Kidney (tissue), 13 donors: ENCODE measurements at regions not wholly inside any gene's neighbourhood (a gene's known extent, or its start where the extent isn't known, plus 50 kb on each side); places are given as distances from the start of the nearest gene placed in this dataset.

Source experiments
- DNase-seq, 5 donors: peaks; one replicate each; pipeline ENCODE4 v3.0.0-alpha.2; 2013 to 2020
- FAIRE-seq: peaks from 2 replicates; lab custom pipeline; 2012; peaks lifted over from hg19 to GRCh38; lab: Jason Lieb, UNC
- H3K27ac ChIP-seq, 2 donors: one replicate each; pipeline ENCODE4 v1.7.0; 2013; ENCODE audit warnings: low read depth in 2 of 2, low read length in 2 of 2, inconsistent platforms in 1 of 2
- H3K27me3 ChIP-seq: one replicate; pipeline ENCODE4 v1.7.1; 2013; ENCODE audit warnings: low read length, inconsistent platforms; ENCODE audit not compliant: control insufficient read depth, insufficient read depth
- H3K36me3 ChIP-seq, 3 donors: one replicate each; pipeline versions ENCODE4 v1.7.0 to v1.7.1; 2013; ENCODE audit warnings: low read length in 3 of 3, control low read depth in 1 of 3, inconsistent platforms in 1 of 3; ENCODE audit not compliant: insufficient read depth in 3 of 3, control insufficient read depth in 2 of 3
- H3K4me1 ChIP-seq, 3 donors: one replicate each; pipeline versions ENCODE4 v1.7.0 to v1.7.1; 2013; ENCODE audit warnings: low read length in 3 of 3, inconsistent platforms in 1 of 3, low read depth in 1 of 3; ENCODE audit not compliant: control insufficient read depth in 2 of 3, insufficient read depth in 2 of 3
- H3K4me3 ChIP-seq, 3 donors: one replicate each; pipeline versions ENCODE4 v1.7.0 to v1.8.1; 2013; ENCODE audit warnings: low read length in 3 of 3, control low read depth in 1 of 3, inconsistent platforms in 1 of 3
- H3K9ac ChIP-seq, 3 donors: one replicate each; pipeline versions ENCODE4 v1.7.0 to v1.7.1; 2013; ENCODE audit warnings: low read length in 3 of 3, control low read depth in 1 of 3, inconsistent platforms in 1 of 3
- H3K9me3 ChIP-seq, 3 donors: one replicate each; pipeline versions ENCODE4 v1.7.0 to v1.7.1; 2013; ENCODE audit warnings: low read length in 3 of 3, control low read depth in 1 of 3, inconsistent platforms in 1 of 3; ENCODE audit not compliant: control insufficient read depth in 2 of 3, insufficient read depth in 1 of 3
- intact Hi-C: fragments of 100-400 bp; cut with DNase I; formaldehyde crosslinking; loops from one replicate; pipeline ENCODE4 v1.11.1; 2022
- TF ChIP-seq, protein P1 (sequence below): IDR thresholded peaks from 3 replicates; pipeline ENCODE4 v1.5.1; 2012; ENCODE audit warnings: mild to moderate bottlenecking, moderate library complexity, borderline replicate concordance; ENCODE audit not compliant: insufficient read depth; ENCODE audit errors: extremely low read depth
- donor health status: control.
- donor health status: control.
- donor health status: control.
- donor health status: control.
- donor health status: control.
- donor health status: DM: yes; HTN: yes; CAD: no.
- donor health status: Normal renal cell carcinoma (clear cell type).

- intact Hi-C loops = no loop called here
- FAIRE-seq (no peak), DNase-seq (peak in 2 of 5 donors; percentile 5 to 26)
- no peak overlapping the region for H3K9ac ChIP-seq
- TF ChIP-seq, protein P1, sequence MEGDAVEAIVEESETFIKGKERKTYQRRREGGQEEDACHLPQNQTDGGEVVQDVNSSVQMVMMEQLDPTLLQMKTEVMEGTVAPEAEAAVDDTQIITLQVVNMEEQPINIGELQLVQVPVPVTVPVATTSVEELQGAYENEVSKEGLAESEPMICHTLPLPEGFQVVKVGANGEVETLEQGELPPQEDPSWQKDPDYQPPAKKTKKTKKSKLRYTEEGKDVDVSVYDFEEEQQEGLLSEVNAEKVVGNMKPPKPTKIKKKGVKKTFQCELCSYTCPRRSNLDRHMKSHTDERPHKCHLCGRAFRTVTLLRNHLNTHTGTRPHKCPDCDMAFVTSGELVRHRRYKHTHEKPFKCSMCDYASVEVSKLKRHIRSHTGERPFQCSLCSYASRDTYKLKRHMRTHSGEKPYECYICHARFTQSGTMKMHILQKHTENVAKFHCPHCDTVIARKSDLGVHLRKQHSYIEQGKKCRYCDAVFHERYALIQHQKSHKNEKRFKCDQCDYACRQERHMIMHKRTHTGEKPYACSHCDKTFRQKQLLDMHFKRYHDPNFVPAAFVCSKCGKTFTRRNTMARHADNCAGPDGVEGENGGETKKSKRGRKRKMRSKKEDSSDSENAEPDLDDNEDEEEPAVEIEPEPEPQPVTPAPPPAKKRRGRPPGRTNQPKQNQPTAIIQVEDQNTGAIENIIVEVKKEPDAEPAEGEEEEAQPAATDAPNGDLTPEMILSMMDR = no peak
- no peak overlapping the region for H3K4me3 ChIP-seq
- H3K27me3 ChIP-seq = no peaks in the 10 kb centered on the region
- peaks cover 0 to 4% (median 0%) of the 10 kb centered on the region in 3 donors for H3K9me3 ChIP-seq
- peaks cover 0 to 2% (median 0%) of the 10 kb centered on the region in 3 donors for H3K36me3 ChIP-seq
- H3K4me1 ChIP-seq = no peaks in the 10 kb centered on the region
- no peak overlapping the region for H3K27ac ChIP-seq
Observed at GRCh38 chr2:239472235-239472775, 71.5 kb upstream of the HDAC4 start.

DNA sequence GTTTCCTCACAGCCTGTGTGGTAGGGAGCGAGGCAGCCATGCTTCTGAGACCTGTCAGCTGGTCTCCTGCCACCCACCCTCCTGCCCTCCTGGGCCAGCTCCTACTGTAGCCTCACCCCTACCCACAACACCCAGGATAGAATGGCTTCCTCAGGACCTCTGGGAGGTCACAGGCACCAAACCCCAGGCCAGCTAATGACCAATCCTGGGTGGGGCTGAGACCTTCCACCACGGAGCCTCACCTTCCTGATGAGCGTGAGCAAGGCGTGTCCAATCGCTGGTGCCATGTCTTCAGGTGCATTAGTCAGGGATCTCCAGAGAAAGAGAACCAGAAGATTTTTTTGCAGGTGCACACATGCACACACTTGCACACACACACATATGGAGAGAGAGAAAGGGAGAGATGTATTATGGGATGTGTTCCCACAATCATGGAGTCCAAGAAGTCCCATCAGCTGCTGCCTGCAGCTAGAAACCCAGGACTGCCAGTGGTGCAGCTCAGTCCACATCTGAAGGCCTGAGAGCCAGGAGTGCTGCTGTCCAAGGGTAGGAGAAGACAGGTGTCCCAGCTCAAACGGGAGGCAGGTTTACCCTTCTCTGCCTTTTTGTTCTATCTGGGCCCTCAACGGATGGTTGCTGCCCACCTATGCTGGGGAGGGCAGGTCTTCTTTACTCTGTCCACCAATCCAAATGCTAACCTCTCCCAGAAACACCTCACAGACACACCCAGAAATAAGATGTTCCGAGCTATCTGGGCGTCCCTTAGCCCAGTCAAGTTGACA lies 70.4 kb upstream of the HDAC4 start:
- Histone ChIP-seq H3K4me1 (no peaks in the 10 kb centered on the region), H3K9ac (no peak overlapping the region), H3K27me3 (no peaks in the 10 kb centered on the region), H3K4me3 (no peak overlapping the region), H3K27ac (no peak overlapping the region), H3K36me3 (peaks cover 0 to 2% (median 0%) of the 10 kb centered on the region in 3 donors), H3K9me3 (peaks cover 0 to 4% (median 0%) of the 10 kb centered on the region in 3 donors)
- DNase-seq (peak in 3 of 5 donors; percentile 4 to 22 (median 22)), FAIRE-seq (no peak)
- TF ChIP-seq, protein P1 = no peak
- intact Hi-C loops = no loop called here

- FAIRE-seq (no peak), DNase-seq (peak in 2 of 5 donors; percentile 4 to 19)
- H3K4me3 ChIP-seq = no peak overlapping the region
- H3K27ac ChIP-seq = no peak overlapping the region
- no peak overlapping the region for H3K9ac ChIP-seq
- no peaks in the 10 kb centered on the region for H3K27me3 ChIP-seq
- intact Hi-C loops = no loop called here
- TF ChIP-seq, protein P1 = no peak
- peaks cover 0 to 4% (median 0%) of the 10 kb centered on the region in 3 donors for H3K9me3 ChIP-seq
- peaks cover 0 to 2% (median 0%) of the 10 kb centered on the region in 3 donors for H3K36me3 ChIP-seq
- H3K4me1 ChIP-seq = no peaks in the 10 kb centered on the region
Observed at GRCh38 chr2:239470151-239470900, 69.5 kb upstream of the HDAC4 start.
